ENCODE measurements at regions not wholly inside any gene's neighbourhood (a gene's known extent, or its start where the extent isn't known, plus 50 kb on each side); places are given as distances from the start of the nearest gene placed in this dataset.

DNA sequence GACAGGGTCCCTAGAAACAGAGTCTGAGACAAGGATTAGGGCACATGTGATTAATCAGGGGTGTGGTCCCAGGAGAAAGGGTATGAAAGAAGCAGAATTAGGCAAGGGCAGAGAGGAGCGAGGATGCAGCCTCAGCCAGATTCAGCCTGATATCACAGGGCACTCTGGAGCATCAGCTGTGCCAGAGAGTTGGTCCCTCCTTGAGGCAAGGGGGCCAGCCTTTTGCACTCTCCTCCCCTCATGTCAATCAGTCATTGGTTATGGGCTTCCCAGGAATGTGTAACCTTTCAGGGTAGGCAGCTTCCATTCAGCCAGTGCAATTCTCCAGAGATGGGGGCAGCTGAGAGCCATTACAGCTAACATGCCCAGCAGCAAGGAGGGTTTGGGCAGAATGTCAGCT is 152.6 kb upstream of the LHX1 start:
- Histone ChIP-seq H3K27ac (no peak overlapping the region), H3K36me3 (no peaks in the 10 kb centered on the region), H3K4me1 (no peaks in the 10 kb centered on the region), H3K9me3 (no peaks in the 10 kb centered on the region), H3K27me3 (peaks cover 36% of the 10 kb centered on the region), H3K4me3 (no peak overlapping the region)
- DNase-seq (no peak), ATAC-seq (no peak)
- TF ChIP-seq, protein P1, sequence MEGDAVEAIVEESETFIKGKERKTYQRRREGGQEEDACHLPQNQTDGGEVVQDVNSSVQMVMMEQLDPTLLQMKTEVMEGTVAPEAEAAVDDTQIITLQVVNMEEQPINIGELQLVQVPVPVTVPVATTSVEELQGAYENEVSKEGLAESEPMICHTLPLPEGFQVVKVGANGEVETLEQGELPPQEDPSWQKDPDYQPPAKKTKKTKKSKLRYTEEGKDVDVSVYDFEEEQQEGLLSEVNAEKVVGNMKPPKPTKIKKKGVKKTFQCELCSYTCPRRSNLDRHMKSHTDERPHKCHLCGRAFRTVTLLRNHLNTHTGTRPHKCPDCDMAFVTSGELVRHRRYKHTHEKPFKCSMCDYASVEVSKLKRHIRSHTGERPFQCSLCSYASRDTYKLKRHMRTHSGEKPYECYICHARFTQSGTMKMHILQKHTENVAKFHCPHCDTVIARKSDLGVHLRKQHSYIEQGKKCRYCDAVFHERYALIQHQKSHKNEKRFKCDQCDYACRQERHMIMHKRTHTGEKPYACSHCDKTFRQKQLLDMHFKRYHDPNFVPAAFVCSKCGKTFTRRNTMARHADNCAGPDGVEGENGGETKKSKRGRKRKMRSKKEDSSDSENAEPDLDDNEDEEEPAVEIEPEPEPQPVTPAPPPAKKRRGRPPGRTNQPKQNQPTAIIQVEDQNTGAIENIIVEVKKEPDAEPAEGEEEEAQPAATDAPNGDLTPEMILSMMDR (IDR thresholded peaks at IDR 0.05) = no peak
- intact Hi-C loops (cut with DNase I) = no loop called here

DNA sequence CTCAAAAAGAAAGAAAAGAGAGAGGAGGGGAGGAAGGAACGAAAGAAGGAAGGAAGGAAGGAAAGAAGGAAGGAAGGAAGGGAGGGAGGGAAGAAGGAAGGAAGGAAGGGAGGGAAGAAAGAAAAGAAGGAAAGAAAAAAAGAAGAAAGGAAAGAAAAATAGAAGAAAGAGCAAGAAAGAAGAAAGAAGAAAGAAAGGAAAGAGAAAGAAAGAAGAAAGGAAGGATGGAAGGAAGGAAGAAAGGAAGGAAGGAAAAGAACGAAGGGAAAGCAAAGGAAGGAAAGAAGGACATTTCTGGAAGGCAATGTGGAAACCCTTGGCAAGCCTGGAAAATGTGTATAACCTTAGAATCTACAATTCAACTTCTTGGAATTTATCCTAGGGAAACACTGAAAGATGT is 150.4 kb upstream of the LHX1 start:
- Histone ChIP-seq H3K4me3 (no peak overlapping the region), H3K27me3 (peaks cover 42% of the 10 kb centered on the region), H3K4me1 (no peaks in the 10 kb centered on the region), H3K36me3 (no peaks in the 10 kb centered on the region), H3K27ac (no peak overlapping the region), H3K9me3 (no peaks in the 10 kb centered on the region)
- TF ChIP-seq, protein P1 (IDR thresholded peaks at IDR 0.05) = no peak
- intact Hi-C loops (cut with DNase I) = no loop called here
- DNase-seq (no peak), ATAC-seq (no peak)

DNA sequence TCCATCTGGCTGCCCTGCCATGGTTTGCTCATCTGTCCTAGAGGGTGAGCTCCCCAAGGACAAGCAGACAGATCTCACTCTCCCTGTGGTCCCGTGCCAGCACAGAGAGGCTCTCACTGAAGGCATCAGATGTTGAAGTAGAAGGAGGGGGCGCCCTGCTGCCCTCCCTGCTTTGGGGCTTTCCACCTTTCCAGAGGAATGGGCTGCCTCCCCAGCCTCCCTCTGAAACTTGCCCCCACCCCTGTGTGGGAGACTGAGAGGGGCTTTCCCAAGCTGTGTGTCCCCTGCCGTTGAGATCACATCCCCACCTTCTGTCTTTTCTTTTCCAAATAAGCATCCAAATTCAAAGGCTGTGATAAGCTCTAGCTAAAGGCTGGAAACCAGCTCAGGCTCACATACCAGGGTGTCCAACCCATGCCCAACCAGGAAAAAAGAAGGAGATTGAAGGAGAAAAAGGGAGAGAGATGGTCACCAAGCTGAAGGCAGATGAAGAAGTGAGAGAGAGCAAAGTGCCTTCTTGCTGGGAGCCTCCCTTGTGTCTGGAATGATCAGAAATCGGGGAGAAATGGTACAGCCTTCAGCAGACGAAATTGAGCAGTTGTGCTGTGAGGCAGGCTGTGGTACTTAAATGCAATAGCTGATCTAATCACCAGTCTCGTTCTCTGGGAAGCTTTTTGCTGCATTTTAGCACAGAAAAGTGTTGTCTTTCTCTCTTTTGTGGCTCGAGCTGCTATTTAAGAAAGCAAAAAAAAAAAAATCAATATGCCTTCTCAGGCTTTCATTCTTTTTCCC is 145.9 kb upstream of the LHX1 start:
- ATAC-seq (no peak), DNase-seq (no peak)
- TF ChIP-seq, protein P1 (IDR thresholded peaks at IDR 0.05) = no peak

GRCh38 chr17:36791942-36792475 is 145.3 kb upstream of the LHX1 start:
- Histone ChIP-seq H3K4me1 (no peaks in the 10 kb centered on the region), H3K36me3 (no peaks in the 10 kb centered on the region), H3K27me3 (peaks cover 23% of the 10 kb centered on the region), H3K9me3 (no peaks in the 10 kb centered on the region), H3K4me3 (no peak overlapping the region), H3K27ac (no peak overlapping the region)
- no peak for ATAC-seq
- TF ChIP-seq, protein P1 (IDR thresholded peaks at IDR 0.05) = no peak
- intact Hi-C loops (cut with DNase I) = no loop called here
- no peak for DNase-seq

More for the DNA sequence above, 145.9 kb upstream of the LHX1 start:
- intact Hi-C loops (cut with DNase I) = no loop called here
- Histone ChIP-seq H3K36me3 (no peaks in the 10 kb centered on the region), H3K27ac (no peak overlapping the region), H3K4me1 (no peaks in the 10 kb centered on the region), H3K27me3 (peaks cover 23% of the 10 kb centered on the region), H3K9me3 (no peaks in the 10 kb centered on the region), H3K4me3 (no peak overlapping the region)

GRCh38 chr17:36792849-36793248 is 144.4 kb upstream of the LHX1 start:
- H3K9me3 ChIP-seq = no peaks in the 10 kb centered on the region
- no peaks in the 10 kb centered on the region for H3K36me3 ChIP-seq
- H3K4me3 ChIP-seq = no peak overlapping the region
- TF ChIP-seq, protein P1 (IDR thresholded peaks at IDR 0.05) = no peak
- H3K27ac ChIP-seq = no peak overlapping the region
- DNase-seq = no peak
- H3K27me3 ChIP-seq = peaks cover 23% of the 10 kb centered on the region
- ATAC-seq = no peak
- H3K4me1 ChIP-seq = no peaks in the 10 kb centered on the region
- intact Hi-C loops (cut with DNase I) = no loop called here
